C4-2B (cell line): ENCODE measurements at regions not wholly inside any gene's neighbourhood (a gene's known extent, or its start where the extent isn't known, plus 50 kb on each side); places are given as distances from the start of the nearest gene placed in this dataset.

Experiments used
- ZFX ChIP-seq: fragments of 450-650 bp; IDR thresholded peaks from 2 replicates; pipeline ENCODE4 v1.6.1; 2017
- TF ChIP-seq, protein P1 (sequence below): fragments of 450-650 bp; conservative IDR thresholded peaks from 2 replicates; pipeline ENCODE4 v1.5.1; 2017; ENCODE audit warnings: mild to moderate bottlenecking

- TF ChIP-seq, protein P1, sequence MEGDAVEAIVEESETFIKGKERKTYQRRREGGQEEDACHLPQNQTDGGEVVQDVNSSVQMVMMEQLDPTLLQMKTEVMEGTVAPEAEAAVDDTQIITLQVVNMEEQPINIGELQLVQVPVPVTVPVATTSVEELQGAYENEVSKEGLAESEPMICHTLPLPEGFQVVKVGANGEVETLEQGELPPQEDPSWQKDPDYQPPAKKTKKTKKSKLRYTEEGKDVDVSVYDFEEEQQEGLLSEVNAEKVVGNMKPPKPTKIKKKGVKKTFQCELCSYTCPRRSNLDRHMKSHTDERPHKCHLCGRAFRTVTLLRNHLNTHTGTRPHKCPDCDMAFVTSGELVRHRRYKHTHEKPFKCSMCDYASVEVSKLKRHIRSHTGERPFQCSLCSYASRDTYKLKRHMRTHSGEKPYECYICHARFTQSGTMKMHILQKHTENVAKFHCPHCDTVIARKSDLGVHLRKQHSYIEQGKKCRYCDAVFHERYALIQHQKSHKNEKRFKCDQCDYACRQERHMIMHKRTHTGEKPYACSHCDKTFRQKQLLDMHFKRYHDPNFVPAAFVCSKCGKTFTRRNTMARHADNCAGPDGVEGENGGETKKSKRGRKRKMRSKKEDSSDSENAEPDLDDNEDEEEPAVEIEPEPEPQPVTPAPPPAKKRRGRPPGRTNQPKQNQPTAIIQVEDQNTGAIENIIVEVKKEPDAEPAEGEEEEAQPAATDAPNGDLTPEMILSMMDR, result no peak
- TF ChIP-seq ZFX, result no peak
Observed at GRCh38 chr22:47623763-47624148, 861.3 kb downstream of the TBC1D22A start.
